ENCODE measurements at regions not wholly inside any gene's neighbourhood (a gene's known extent, or its start where the extent isn't known, plus 50 kb on each side); places are given as distances from the start of the nearest gene placed in this dataset.

GRCh38 chr3:111362381-111363009 lies 179.5 kb upstream of the CD96 start:
- Histone ChIP-seq H3K27ac (no peak overlapping the region), H3K4me1 (ENCODE audit: low read depth) (no peaks in the 10 kb centered on the region), H3K27me3 (no peaks in the 10 kb centered on the region), H3K36me3 (no peaks in the 10 kb centered on the region), H3K9me3 (ENCODE audit: low read depth) (no peaks in the 10 kb centered on the region), H3K4me3 (no peak overlapping the region)
- TF ChIP-seq CTCF (IDR thresholded peaks at IDR 0.05; ENCODE audit: low read depth, low read length), result no peak
- no peak for DNase-seq (ENCODE audit: low read depth in 1 of 2, low spot score in 1 of 2)

- Histone ChIP-seq H3K36me3 (no peaks in the 10 kb centered on the region), H3K9me3 (ENCODE audit: low read depth) (no peaks in the 10 kb centered on the region), H3K4me1 (ENCODE audit: low read depth) (no peaks in the 10 kb centered on the region), H3K4me3 (no peak overlapping the region), H3K27ac (no peak overlapping the region), H3K27me3 (no peaks in the 10 kb centered on the region)
- DNase-seq (ENCODE audit: low read depth in 1 of 2, low spot score in 1 of 2), result no peak
- no peak for TF ChIP-seq CTCF (IDR thresholded peaks at IDR 0.05; ENCODE audit: low read depth, low read length)
These were observed 175.5 kb upstream of the CD96 start for GRCh38 chr3:111366515-111366914.

GRCh38 chr3:111368056-111368455 lies 173.9 kb upstream of the CD96 start:
- DNase-seq (ENCODE audit: low read depth in 1 of 2, low spot score in 1 of 2), result no peak
- no peak for TF ChIP-seq CTCF (IDR thresholded peaks at IDR 0.05; ENCODE audit: low read depth, low read length)
- H3K4me3 ChIP-seq, result no peak overlapping the region
- H3K36me3 ChIP-seq, result no peaks in the 10 kb centered on the region
- H3K9me3 ChIP-seq (ENCODE audit: low read depth), result no peaks in the 10 kb centered on the region
- H3K4me1 ChIP-seq (ENCODE audit: low read depth), result no peaks in the 10 kb centered on the region
- no peaks in the 10 kb centered on the region for H3K27me3 ChIP-seq
- no peak overlapping the region for H3K27ac ChIP-seq

GRCh38 chr3:111369958-111370357 lies 172.0 kb upstream of the CD96 start:
- TF ChIP-seq CTCF (IDR thresholded peaks at IDR 0.05; ENCODE audit: low read depth, low read length), result no peak
- H3K36me3 ChIP-seq, result no peaks in the 10 kb centered on the region
- H3K27ac ChIP-seq, result no peak overlapping the region
- no peak overlapping the region for H3K4me3 ChIP-seq
- H3K4me1 ChIP-seq (ENCODE audit: low read depth), result no peaks in the 10 kb centered on the region
- H3K9me3 ChIP-seq (ENCODE audit: low read depth), result no peaks in the 10 kb centered on the region
- DNase-seq (ENCODE audit: low read depth in 1 of 2, low spot score in 1 of 2), result no peak
- H3K27me3 ChIP-seq, result no peaks in the 10 kb centered on the region

GRCh38 chr3:111373239-111373638 lies 168.8 kb upstream of the CD96 start:
- no peak for DNase-seq (ENCODE audit: low read depth in 1 of 2, low spot score in 1 of 2)
- H3K27me3 ChIP-seq, result no peaks in the 10 kb centered on the region
- H3K4me1 ChIP-seq (ENCODE audit: low read depth), result no peaks in the 10 kb centered on the region
- no peaks in the 10 kb centered on the region for H3K9me3 ChIP-seq (ENCODE audit: low read depth)
- TF ChIP-seq CTCF (IDR thresholded peaks at IDR 0.05; ENCODE audit: low read depth, low read length), result no peak
- H3K36me3 ChIP-seq, result no peaks in the 10 kb centered on the region
- H3K4me3 ChIP-seq, result no peak overlapping the region
- no peak overlapping the region for H3K27ac ChIP-seq

All from cardiac muscle cell (in vitro differentiated cells and primary cell).